ENCODE measurements at regions not wholly inside any gene's neighbourhood (a gene's known extent, or its start where the extent isn't known, plus 50 kb on each side); places are given as distances from the start of the nearest gene placed in this dataset.

DNA sequence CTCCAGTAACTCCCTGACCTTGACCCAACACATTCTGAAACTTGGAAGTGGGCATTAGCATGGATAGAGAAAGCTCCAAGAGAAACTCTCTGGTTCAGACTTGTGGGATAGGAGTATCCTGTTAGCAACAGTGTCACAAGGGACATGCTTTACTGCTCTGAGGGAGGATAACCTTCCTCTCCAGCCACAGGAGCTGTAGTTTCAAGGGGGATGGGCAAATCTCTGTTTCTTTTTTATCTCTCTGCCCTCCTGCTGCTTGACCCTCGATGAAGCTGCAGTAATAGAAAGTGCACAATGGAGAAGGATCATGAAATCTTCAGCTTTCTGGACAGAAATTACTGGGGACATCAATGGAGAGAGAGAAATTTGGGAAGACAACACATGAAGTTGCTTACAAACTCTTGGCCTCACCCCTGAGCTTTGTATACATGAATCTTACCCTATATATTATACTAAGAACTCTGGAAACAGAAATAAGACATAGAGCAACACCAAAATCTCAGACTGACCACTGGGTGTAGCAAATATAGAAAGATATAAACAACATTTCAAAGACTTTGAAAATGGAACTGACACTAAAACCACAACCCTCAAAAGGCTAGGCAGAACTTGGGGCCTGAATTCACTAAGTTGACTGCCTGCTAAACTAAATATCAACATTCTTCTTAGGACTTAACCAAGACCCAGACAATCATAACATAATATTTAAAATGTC lies 471.0 kb upstream of the MEF2C start:
- Histone ChIP-seq H3K36me3 (ENCODE audit: control insufficient read depth in 2 of 2, extremely low read depth in 1 of 2, insufficient read depth in 2 of 2, low read length in 2 of 2) (no peaks in the 10 kb centered on the region), H3K9ac (replicated peaks; ENCODE audit: extremely low read depth, insufficient read depth, low read length) (no peak overlapping the region), H3K4me1 (ENCODE audit: control insufficient read depth, extremely low read depth, insufficient read depth, low read length) (peaks cover 11% of the 10 kb centered on the region), H3K4me3 (replicated peaks in 1 of 3; ENCODE audit: insufficient read depth in 1 of 3, low read depth in 1 of 3, low read length in 3 of 3) (no peak overlapping the region), H3K27ac (ENCODE audit: insufficient read depth, low read depth, low read length) (no peak overlapping the region), H4K20me1 (replicated peaks; ENCODE audit: control insufficient read depth, extremely low read depth, insufficient read depth, low read length) (no peaks in the 10 kb centered on the region), H3K9me1 (replicated peaks; ENCODE audit: control insufficient read depth, extremely low read depth, insufficient read depth, low read length) (no peaks in the 10 kb centered on the region), H3K79me2 (ENCODE audit: control insufficient read depth, insufficient read depth, low read length) (no peaks in the 10 kb centered on the region), H3K4me2 (ENCODE audit: insufficient read depth, low read length) (no peak overlapping the region), H3K9me3 (replicated peaks; ENCODE audit: control insufficient read depth, insufficient read depth, low read length) (no peaks in the 10 kb centered on the region), H2AFZ (ENCODE audit: low read depth, low read length) (no peak overlapping the region), H3K27me3 (ENCODE audit: control insufficient read depth in 2 of 2, insufficient read depth in 2 of 2, low read length in 2 of 2) (no peaks in the 10 kb centered on the region)
- ChIA-PET CTCF (interaction anchor here (1.0 to 1.7 kb wide), 4 partner anchors 10 to 17 kb away, joined by 3 to 5 read pairs (median 4); no protein-coding TSS in a partner anchor), POLR2A (no interaction called here)
- intact Hi-C loops (cut with micrococcal nuclease) (no loop called here), dilution Hi-C loops (cut with MboI; ENCODE audit: extremely low pct_ligation_motif_present, low sequenced_read_pairs) (no loop called here)
- BruUV-seq (replicated peaks), result no TSS peak
- TF ChIP-seq GATA2 (IDR thresholded peaks at IDR 0.05; ENCODE audit: insufficient read depth, insufficient read length, low read depth, low read length) (no peak), FOS (IDR thresholded peaks at IDR 0.05; ENCODE audit: borderline replicate concordance, insufficient read depth, low read length) (no peak), MYC (IDR thresholded peaks at IDR 0.05; ENCODE audit: low read depth, low read length) (no peak), EZH2 (IDR thresholded peaks at IDR 0.05; ENCODE audit: borderline replicate concordance, low read depth, low read length, severe bottlenecking) (no peak), JUN (IDR thresholded peaks at IDR 0.05; ENCODE audit: borderline replicate concordance, insufficient read depth, insufficient read length, low read depth) (no peak), POLR2AphosphoS5 (IDR thresholded peaks at IDR 0.05; ENCODE audit: insufficient read depth, low read depth, low read length) (no peak), POLR2A (IDR thresholded peaks at IDR 0.05; ENCODE audit: low read depth, low read length) (no peak)
- TF ChIP-seq, protein P1, sequence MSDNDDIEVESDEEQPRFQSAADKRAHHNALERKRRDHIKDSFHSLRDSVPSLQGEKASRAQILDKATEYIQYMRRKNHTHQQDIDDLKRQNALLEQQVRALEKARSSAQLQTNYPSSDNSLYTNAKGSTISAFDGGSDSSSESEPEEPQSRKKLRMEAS (IDR thresholded peaks at IDR 0.05; ENCODE audit: insufficient read depth, insufficient read length), result no peak
- TF ChIP-seq, protein P2, sequence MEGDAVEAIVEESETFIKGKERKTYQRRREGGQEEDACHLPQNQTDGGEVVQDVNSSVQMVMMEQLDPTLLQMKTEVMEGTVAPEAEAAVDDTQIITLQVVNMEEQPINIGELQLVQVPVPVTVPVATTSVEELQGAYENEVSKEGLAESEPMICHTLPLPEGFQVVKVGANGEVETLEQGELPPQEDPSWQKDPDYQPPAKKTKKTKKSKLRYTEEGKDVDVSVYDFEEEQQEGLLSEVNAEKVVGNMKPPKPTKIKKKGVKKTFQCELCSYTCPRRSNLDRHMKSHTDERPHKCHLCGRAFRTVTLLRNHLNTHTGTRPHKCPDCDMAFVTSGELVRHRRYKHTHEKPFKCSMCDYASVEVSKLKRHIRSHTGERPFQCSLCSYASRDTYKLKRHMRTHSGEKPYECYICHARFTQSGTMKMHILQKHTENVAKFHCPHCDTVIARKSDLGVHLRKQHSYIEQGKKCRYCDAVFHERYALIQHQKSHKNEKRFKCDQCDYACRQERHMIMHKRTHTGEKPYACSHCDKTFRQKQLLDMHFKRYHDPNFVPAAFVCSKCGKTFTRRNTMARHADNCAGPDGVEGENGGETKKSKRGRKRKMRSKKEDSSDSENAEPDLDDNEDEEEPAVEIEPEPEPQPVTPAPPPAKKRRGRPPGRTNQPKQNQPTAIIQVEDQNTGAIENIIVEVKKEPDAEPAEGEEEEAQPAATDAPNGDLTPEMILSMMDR (IDR thresholded peaks at IDR 0.05; ENCODE audit: extremely low read depth in 1 of 2, insufficient read depth in 1 of 2, low read depth in 1 of 2, low read length in 2 of 2), result no peak
- FAIRE-seq (no peak), DNase-seq (ENCODE audit: low read depth, low spot score) (no peak)

Data from endothelial cell of umbilical vein (primary cell).